GM19043 (cell line): ENCODE measurements at regions not wholly inside any gene's neighbourhood (a gene's known extent, or its start where the extent isn't known, plus 50 kb on each side); places are given as distances from the start of the nearest gene placed in this dataset.
"Not testable (repeated sequence)": the region's sequence is repeated elsewhere in the genome, so short reads cannot be mapped to it uniquely, and the experiment has no call there.

ENCODE experiments used
- ATAC-seq: cut with Tn5 transposase; IDR thresholded peaks from one replicate; pipeline ENCODE4 v1.9.1; 2021; ENCODE audit warnings: low read depth; ENCODE audit not compliant: unreplicated experiment

DNA sequence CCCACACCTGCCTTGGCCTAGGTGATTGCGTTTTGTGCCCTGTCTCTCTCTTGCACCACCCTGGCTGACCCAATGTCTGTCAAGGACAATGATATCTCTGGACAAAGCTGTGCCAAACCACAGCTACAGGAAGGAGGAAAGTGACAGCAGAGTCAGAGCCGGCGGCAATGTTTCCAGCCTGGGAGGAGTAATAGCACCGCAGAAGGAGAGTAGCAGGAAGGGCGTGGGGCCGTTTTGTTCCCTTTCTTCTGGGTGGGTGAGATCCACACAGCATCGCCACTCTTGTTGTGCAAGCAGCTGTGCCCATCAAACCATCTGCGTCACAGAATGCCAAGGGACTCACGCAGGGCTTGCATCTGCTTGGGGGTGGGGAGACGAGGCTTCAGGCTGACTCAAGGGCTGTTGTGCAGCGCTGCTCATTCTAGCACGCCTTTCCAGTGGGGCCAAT lies 341.6 kb upstream of the AUTS2 start:
- ATAC-seq = no peak

DNA sequence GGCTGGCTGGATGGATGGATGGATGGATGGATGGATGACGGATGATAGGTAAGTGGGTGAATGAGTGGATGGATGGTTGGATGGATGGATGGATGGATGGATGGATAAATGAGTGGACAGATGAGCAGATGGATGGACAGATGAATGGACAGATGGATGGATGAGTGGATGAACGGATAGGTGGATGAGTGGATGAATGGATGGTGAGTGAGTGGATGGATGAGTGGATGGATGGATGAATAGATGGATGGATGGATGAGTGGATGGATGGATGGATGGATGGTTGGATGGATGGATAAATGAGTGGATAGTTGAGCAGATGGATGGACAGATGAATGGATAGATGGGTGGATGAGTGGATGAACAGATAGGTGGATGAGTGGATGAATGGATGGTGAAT lies 340.7 kb upstream of the AUTS2 start:
- no peak for ATAC-seq

DNA sequence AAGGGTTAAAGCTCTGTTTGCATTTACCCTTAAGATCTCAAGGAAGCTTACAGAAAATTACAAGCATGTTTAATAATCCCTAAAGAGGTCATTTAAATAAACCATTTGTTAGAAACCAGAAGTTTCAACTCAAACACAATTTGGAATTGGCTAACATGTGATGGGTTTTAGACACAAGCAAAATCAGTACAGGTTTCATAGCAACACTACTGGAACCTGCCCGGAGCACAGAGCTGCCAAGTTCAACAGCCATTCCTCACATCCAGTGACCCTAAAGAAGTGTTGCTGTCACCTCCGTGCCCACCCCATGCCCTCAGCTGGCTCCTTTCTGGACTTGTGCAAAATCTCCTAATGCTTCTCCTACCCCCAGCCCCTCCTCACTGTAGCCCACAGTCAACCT lies 338.8 kb upstream of the AUTS2 start:
- ATAC-seq = no peak

DNA sequence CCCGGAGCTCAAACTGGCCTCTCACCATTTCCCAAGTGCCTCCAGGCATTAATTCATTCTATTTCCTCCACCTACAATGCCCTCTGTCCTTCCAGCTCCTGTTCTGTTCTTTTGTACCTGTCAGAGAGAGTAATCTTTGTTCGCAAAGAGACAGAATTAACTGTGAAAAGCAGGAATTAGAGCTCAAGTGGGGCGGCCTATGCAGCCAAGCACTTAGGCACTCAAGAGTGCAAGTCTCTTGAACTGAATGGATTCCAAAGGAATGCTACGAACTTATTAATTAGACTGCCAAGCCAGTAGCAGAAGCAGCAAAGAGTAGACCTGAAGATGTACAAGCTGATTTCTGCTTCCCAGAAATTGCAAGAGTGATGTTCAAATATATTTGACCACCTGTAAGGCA lies 338.3 kb upstream of the AUTS2 start:
- ATAC-seq = no peak

DNA sequence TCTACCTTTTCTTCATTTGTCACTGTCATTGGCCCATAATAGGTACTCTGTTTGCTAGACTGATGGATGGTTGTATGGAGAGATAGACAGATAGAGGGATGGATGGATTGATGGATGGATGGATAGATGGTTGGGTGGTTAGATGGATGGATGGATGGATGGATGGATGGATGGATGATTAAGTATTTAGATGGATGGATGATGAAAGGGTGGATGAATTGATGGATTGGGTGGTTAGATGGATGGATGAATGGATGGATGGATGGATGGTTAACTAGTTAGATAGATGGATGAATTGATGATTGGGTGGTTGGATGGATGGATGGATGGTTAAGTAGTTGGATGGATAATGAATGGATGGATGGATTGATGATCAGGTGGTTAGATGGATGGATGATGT lies 334.7 kb upstream of the AUTS2 start:
- ATAC-seq = no peak

DNA sequence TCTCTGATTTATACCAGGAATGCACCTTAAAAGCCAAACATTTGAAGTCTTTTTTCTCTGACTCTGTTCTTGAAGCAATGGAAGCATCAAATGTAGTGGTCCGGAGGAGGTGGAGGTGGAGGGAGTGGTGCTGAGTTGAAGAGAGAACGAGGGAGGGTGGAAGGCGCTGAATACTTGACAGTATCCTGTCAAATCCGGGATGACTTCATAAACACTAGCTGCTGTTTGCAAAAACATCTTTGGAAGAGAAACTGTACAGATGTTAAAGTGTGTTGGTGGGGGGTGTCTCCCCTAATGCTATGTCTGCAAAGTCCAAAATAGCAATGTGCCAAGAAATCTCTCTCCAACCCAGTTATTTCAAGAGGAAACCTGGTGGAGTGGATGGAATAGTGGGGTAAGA lies 328.5 kb upstream of the AUTS2 start:
- ATAC-seq = no peak

DNA sequence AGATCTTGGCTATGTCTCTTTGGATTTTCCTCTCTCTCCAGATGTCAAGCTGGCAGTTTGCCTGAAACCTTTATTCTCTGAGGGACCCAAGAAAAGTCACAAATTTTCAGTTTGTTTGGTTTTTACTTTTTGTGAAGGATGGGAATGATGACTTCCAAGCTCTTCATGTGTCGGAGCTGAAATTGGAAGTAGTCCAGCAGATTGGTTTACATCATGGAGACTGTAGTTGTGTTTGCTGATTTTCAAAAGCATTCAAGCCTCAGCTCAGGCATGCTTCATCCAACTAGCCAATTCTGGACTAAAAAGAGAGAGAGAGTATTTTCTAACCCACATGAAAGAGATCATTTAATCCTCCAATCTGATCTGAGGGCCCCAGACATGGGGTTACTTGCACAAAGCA lies 326.2 kb upstream of the AUTS2 start:
- no peak for ATAC-seq

DNA sequence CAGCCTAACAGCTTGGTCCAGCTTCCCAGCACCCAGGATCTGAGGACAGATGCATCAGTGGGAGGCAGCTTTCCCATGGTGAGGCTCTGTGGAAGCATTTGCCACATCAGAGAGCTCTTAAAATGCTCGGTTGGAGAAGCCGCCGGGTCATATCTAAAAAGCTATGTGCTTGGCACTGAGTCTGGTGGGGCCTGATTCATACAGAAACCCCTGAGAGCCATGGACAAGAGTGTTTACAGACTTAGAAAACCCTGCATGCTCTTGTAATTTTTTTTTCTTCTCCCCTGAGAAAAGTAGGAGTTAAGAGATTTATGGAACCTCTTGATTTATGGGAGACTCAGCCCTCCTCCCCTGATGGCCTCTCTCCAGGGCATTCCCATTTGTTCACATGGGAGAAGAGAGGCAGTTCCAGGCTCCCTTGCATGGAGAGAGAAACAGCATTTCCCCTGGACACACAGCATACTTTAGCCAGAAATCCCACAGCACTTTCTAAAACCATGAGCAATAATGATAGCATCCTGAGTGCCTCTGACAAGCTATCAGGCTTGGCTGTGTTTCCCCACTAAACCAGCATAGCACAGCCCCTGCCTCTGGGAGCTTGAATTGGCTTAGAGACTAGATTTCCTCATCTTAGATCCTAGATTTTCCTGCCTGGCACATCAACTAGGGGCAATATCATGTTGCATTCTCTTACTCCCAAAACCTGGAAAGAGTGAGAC lies 322.1 kb upstream of the AUTS2 start:
- no peak for ATAC-seq

DNA sequence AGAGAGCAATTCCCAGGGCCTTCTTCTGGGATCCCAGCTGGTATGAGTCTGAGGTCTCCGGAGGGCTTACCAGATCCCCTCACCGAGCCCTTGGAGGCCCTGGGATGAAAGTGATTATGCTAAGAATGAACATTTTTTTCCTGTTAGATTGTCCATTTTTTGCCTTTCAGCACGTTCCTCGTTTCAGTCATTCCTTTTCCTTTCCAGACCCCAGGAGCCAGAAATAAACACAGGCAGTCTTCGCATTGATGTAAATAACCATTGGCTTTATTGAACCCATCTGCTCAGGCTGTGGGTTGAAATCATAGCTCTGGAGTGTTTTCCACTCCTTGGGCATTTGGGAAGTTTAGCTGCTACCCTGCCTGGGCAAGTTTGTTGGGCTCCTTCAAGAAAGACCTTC lies 320.9 kb upstream of the AUTS2 start:
- no peak for ATAC-seq

DNA sequence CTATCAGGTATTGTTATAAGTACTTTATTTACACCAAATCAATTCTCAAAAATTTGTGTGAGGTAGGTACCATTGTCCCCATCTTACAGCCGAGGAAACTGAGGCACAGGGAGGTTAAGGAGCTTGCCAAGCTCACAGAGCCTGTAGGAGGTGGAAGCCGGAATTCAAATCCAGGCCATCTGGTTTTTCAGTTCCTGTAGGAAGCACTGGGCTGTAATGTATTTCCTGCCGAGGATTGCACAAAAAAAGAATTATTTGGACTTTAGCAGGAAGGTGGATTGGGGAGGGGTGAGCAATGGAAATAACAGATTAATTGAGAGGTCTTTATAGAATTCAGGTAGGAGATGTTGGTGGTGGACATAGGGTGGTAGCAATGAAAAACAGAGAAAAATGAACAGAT lies 315.3 kb upstream of the AUTS2 start:
- ATAC-seq = no peak

DNA sequence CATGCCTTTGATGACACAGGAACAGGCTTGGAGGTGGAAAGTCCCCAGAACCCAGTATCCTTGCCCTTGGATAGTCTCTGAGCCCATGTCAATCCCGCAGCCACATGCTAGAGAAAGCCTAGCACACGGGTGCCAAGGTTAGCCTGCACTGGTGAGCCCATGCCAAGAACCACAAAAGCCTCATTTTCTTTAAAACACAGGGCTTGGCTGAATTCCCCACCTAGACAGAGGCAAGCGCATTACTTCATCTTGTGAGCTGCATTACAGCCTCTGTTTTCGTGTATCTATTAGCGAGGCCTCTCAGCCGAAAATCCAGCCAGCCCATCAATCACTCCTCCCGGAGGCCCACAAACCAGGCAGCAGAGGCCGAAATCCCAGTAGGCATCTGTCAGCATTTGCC lies 314.9 kb upstream of the AUTS2 start:
- no peak for ATAC-seq

DNA sequence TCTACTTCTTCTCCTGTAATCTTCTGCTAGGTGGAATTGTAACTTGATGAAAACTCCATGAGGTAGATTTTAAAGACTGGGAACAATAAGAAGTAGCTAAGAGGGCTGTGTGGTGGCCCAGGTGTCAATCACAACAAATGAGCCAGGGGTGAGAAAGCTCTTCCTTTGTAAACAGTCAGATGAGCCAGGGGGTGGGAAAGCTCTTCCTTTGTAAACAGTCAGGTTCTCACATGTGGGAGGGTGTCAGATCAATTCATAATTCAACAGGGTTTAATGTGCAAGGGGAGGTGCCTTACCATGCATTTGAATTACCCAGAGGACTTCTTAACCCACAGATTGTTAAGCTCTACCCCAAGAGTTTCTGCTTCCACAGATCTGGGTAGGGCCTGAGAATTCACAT lies 312.4 kb upstream of the AUTS2 start:
- no peak for ATAC-seq

DNA sequence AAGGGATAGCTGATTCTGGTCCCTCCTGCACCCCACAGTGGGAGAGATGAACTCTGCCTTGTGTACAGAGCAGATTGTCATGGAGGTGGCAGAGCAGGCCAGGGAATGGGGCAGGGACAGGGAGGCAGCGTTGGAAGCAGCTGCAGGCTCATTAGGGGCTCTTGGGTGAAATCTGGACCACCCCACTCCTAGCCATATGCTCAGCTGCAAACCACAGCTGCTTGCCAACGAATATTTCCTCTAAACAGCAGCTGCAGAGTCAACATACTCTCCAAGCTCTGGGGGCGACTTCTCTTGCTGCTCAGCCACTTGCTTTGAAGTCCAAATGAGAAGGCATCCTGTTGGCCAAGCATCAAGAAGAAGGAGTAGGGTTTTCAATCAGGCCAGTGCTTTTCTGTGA lies 302.3 kb upstream of the AUTS2 start:
- no peak for ATAC-seq

DNA sequence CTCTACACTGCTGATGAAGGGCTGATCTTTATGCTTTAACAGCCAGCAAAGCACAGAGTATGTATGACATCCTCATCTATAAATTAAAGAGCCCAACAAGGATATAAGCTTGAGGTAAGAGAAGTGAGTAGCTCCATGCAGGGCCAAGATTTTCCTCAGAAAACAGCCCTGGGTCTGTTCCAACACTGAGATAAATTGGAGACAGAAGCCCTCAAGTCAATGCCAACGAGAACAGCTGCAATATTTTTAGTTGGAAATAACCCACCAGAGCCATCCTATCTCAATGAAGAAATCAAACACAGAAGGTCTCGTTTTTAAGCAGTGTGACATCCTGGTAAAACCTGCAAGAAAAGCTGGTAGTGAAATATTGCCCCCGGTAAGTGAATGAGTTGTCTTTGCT lies 297.0 kb upstream of the AUTS2 start:
- no peak for ATAC-seq

DNA sequence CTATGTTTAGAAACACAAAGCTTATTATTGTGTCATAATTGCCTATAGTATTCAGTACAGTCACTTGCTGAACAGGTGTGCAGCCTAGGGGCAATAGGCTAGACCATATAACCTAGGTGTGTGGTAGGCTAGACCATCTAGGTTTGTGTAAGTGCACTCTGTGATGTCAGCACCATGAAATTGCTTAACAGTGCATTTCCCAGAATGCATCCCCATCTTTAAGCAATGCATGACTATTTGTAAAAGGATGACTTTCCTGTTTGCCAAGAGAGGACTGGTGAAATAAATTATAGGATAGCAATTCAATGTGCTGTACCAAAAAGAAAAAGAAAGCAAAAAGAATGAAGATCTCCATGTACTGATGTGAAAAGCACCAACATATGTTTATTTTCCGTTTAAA lies 288.7 kb upstream of the AUTS2 start:
- ATAC-seq = no peak

DNA sequence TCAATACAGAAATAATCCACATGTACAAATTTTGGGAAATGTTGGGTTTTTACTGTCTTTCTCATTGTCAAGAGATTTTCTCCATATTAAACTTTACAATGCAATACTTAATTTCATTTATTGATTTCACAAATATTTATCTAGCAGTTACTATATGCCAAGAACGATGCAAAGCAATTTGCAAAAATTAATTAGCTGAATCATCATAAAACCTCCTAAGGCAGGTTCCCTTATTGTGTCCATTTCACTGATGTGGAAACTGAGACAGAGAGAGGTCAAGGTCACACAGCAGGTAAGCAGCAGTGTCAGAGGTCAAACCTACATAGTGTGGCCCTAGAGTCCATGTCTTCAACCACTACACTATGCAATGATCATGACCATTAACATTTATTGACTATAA lies 286.8 kb upstream of the AUTS2 start:
- no peak for ATAC-seq

DNA sequence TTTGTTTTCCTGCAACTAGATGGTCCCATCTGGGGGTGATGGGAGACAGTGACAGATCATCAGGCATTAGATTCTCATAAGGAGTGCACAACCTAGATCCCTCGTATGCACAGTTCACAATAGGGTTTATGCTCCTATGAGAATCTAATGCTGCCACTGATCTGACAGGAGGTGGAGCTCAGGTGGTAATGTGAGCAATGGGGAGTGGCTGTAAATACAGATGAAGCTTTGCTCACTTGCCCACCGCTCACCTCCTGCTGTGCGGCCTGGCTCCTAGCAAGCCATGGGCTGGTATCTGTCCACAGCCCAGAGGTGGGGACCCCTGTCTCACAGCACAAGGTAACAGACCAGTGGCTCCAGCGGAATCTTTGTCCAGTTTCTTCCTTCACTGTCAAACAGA lies 284.4 kb upstream of the AUTS2 start:
- not testable (repeated sequence) for ATAC-seq

DNA sequence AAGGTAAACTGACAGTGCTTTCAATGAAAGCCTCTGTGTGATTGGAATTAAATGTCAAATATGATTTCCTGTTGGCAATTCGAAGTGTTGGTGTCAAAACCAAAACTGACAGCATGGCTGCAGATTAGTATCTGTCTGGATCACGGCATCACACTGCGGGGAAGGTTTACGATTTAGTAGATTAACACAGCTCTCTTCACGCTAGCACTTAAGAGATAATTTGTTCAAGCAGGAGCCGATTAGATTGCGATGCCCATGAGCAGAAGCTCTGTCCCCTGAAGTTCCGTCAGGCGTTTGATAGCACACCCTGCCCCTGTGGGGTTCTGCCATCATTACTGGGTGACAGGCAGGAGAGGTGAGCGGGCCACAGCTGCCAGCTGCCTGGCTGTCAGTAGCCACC lies 279.5 kb upstream of the AUTS2 start:
- ATAC-seq = no peak

DNA sequence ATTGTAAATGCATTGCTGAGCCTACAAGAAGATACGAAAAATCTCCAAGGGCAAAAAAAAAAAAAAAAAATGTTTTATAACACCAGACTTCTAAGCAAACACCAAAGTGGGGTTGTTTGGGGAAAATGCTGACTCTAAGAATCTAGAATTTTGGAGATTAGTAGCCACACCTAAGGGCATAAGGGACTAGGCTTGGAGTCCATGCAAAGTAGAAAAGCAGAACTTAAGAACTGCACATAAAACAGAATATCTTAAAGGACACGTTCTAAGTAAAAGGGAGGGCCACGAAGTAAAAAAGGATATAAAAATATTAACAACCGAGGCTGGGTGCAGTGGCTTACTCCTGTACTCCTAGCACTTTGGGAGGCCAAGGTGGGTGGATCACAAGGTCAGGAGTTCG lies 269.8 kb upstream of the AUTS2 start:
- ATAC-seq = no peak

DNA sequence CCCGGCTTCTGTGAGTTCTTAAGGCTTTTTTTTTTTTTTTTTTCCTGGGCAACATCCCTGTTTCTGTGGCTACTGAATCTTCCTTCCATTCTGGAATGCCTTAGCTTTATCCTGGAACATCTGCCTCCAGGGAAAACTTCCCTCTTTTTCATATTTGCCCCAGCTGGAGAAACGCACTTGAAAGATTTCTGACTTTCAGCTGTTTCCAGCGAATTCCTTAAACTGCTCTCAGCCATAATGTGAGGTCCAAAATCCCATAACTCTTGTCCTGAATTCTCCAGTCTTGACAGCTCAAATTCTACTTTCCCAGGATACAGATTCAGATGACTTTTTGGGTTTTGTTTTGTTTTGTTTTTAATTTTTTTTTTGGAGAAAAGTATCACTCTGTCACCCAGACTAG lies 263.6 kb upstream of the AUTS2 start:
- ATAC-seq = no peak

DNA sequence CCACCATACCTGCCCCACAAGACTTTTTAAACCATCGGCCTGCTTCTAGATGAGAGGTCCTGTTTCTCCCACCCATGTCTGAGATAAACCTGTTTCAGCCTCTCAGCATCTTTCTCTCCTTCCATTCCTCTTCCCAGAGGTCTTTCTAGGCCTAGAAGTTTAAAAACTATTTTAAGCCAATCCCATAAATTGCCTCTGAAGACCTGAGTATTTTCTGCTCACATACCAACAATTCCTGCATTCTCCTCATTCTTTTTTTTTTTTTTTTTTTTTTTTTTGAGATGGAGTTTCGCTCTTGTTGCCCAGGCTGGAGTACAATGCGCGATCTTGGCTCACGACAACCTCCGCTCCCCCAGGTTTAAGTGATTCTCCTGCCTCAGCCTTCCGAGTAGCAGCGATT lies 262.9 kb upstream of the AUTS2 start:
- ATAC-seq = no peak

DNA sequence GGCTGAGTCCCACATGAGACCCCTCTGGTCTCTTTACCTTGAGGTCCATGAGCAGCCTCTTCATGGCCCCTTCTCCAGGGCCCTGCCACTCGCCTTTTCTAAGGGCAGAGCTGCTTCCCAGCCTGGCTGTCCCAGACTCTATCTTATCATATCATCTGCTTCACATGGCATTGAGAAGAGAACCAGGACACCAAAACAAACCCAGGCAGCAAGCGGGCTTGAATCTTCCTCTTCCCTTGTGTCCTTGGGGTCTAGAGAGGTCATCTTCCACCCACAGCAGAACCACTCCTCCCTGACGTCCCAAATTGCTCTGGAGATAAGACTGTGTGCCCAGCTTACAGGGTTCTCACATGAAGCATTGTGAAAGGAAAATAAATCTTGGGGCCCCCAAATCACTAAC lies 261.3 kb upstream of the AUTS2 start:
- no peak for ATAC-seq

DNA sequence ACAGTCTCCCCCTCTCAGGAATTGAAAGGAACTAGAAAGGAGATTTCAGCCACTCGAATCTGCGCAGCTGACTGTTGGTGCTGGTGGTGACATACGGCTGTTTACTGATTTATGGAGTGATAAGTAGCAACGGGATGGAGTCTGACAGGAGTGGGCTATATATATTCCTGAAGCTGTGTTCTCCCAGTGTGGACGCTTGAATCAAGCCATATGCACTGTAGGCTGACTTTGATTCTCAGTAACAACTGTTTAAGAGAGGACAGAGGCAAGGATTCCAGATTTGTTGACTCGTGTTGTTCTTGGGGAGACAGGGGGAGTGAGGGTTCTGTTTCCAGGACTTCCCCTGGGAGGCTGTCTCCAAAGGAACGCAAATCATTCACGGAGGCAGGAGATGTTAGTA lies 260.1 kb upstream of the AUTS2 start:
- no peak for ATAC-seq
